IMR-90 (cell line): ENCODE measurements at regions not wholly inside any gene's neighbourhood (a gene's known extent, or its start where the extent isn't known, plus 50 kb on each side); places are given as distances from the start of the nearest gene placed in this dataset.
A peak's percentile ranks its signal among the peaks of the same experiment; 100 is the strongest.

Experiments used
- ATAC-seq: fragments of 200-7000 bp; cut with Tn5 transposase; 2 replicates; pipeline ENCODE4 v1.9.1; 2020; ENCODE audit warnings: low read depth, mild to moderate bottlenecking, moderate library complexity
- BruUV-seq: library from RNA; stranded (reverse); fragments of 400-500 nt; replicated peaks from 2 replicates; lab custom pipeline; 2021; lab: Mats Ljungman, UMichigan
- CTCF ChIA-PET: fragments of 300-600 bp; formaldehyde crosslinking; extraction: SDS; loops from one replicate; lab custom pipeline; 2021; ENCODE audit warnings: antibody characterized with exemption; lab: Yijun Ruan, JAX
- POLR2A ChIA-PET: fragments of 300-600 bp; sonication (Branson Sonifier 250); formaldehyde crosslinking; loops from one replicate; lab custom pipeline; 2022; ENCODE audit warnings: antibody characterized with exemption; ENCODE audit not compliant: unreplicated experiment; lab: Charles Lee
- DNase-seq: peaks from one replicate; pipeline ENCODE4 v3.0.0; 2013
- H2AFZ ChIP-seq: replicated peaks from 2 replicates; pipeline ENCODE3; 2013; ENCODE audit warnings: low read length, mild to moderate bottlenecking; ENCODE audit not compliant: poor library complexity
- H2AK5ac ChIP-seq: 2 replicates; pipeline ENCODE4 v1.6.1; 2013; ENCODE audit warnings: low read depth, low read length, inconsistent platforms
- H2AK9ac ChIP-seq: replicated peaks from 2 replicates; pipeline ENCODE3; 2013; ENCODE audit warnings: mild to moderate bottlenecking, low read depth, low read length, moderate library complexity; ENCODE audit not compliant: poor library complexity
- H2BK120ac ChIP-seq: 2 replicates; pipeline ENCODE4 v1.6.1; 2013; ENCODE audit warnings: low read depth, low read length, inconsistent platforms
- H2BK15ac ChIP-seq: 3 replicates; pipeline ENCODE4 v1.6.1; 2013; ENCODE audit warnings: low read depth, low read length, inconsistent platforms
- H2BK20ac ChIP-seq: 2 replicates; pipeline ENCODE4 v1.6.1; 2013; ENCODE audit warnings: low read depth, mild to moderate bottlenecking, inconsistent platforms, low read length, moderate library complexity
- H2BK5ac ChIP-seq: 2 replicates; pipeline ENCODE4 v1.6.1; 2013; ENCODE audit warnings: mild to moderate bottlenecking, low read depth, low read length, inconsistent platforms; ENCODE audit not compliant: poor library complexity, severe bottlenecking
- H3K14ac ChIP-seq: replicated peaks from 2 replicates; pipeline ENCODE4 v1.6.1; 2013; ENCODE audit warnings: low read depth, low read length, inconsistent platforms
- H3K18ac ChIP-seq: 2 replicates; pipeline ENCODE4 v1.6.1; 2013; ENCODE audit warnings: low read depth, low read length, control low read depth
- H3K23ac ChIP-seq: 2 replicates; pipeline ENCODE4 v1.6.1; 2013; ENCODE audit warnings: low read depth, low read length, inconsistent platforms
- H3K27ac ChIP-seq: 2 replicates; pipeline ENCODE4 v1.5.1; 2013; ENCODE audit warnings: mild to moderate bottlenecking, control low read depth, low read length; ENCODE audit not compliant: insufficient read depth
- H3K27me3 ChIP-seq: 2 replicates; pipeline ENCODE4 v1.6.1; 2013; ENCODE audit warnings: low read length; ENCODE audit not compliant: control insufficient read depth, insufficient read depth
- H3K36me3 ChIP-seq: 2 replicates; pipeline ENCODE4 v1.6.1; 2013; ENCODE audit warnings: low read length, mixed read lengths; ENCODE audit not compliant: control insufficient read depth, insufficient read depth
- H3K4ac ChIP-seq: 2 replicates; pipeline ENCODE4 v1.6.1; 2013; ENCODE audit warnings: low read depth, low read length, inconsistent platforms
- H3K4me1 ChIP-seq: 2 replicates; pipeline ENCODE4 v1.6.1; 2013; ENCODE audit warnings: low read length, mixed read lengths; ENCODE audit not compliant: control insufficient read depth, insufficient read depth
- H3K4me2 ChIP-seq: 2 replicates; pipeline ENCODE4 v1.6.1; 2013; ENCODE audit warnings: low read depth, mild to moderate bottlenecking, control low read depth, low read length, moderate library complexity
- H3K4me3 ChIP-seq: 2 replicates; pipeline ENCODE4 v1.5.1; 2013; ENCODE audit warnings: low read depth, mild to moderate bottlenecking, control low read depth, low read length, moderate library complexity; ENCODE audit not compliant: insufficient read depth
- H3K56ac ChIP-seq: 2 replicates; pipeline ENCODE4 v1.6.1; 2013; ENCODE audit warnings: low read length, inconsistent platforms; ENCODE audit not compliant: insufficient read depth; ENCODE audit errors: extremely low read depth
- H3K79me1 ChIP-seq, 2 experiments: 2 replicates each; pipeline ENCODE4 v1.6.1; 2013; ENCODE audit warnings: low read length in 2 of 2, inconsistent platforms in 1 of 2, low read depth in 1 of 2
- H3K9ac ChIP-seq: 2 replicates; pipeline ENCODE4 v1.6.1; 2013; ENCODE audit warnings: low read depth, low read length, control low read depth
- H3K9me1 ChIP-seq: 2 replicates; pipeline ENCODE4 v1.6.1; 2013; ENCODE audit warnings: low read length, inconsistent platforms; ENCODE audit not compliant: insufficient read depth
- H3K9me3 ChIP-seq: 2 replicates; pipeline ENCODE4 v1.6.1; 2013; ENCODE audit warnings: low read length; ENCODE audit not compliant: control insufficient read depth, insufficient read depth
- H4K20me1 ChIP-seq: 2 replicates; pipeline ENCODE4 v1.6.1; 2013; ENCODE audit warnings: low read length, inconsistent platforms; ENCODE audit not compliant: insufficient read depth
- H4K5ac ChIP-seq: 2 replicates; pipeline ENCODE4 v1.6.1; 2013; ENCODE audit warnings: mild to moderate bottlenecking, low read depth, low read length, control low read depth
- H4K8ac ChIP-seq, 2 experiments: 2 replicates each; pipeline ENCODE4 v1.6.1; 2013; ENCODE audit warnings: low read depth in 2 of 2, low read length in 2 of 2, control low read depth in 1 of 2, inconsistent platforms in 1 of 2
- H4K91ac ChIP-seq: 2 replicates; pipeline ENCODE4 v1.6.1; 2013; ENCODE audit warnings: low read depth, low read length, inconsistent platforms; ENCODE audit not compliant: insufficient read depth
- BHLHE40 ChIP-seq: fragments of 150-350 bp; IDR thresholded peaks from 2 replicates; pipeline ENCODE4 v1.6.1; 2016; ENCODE audit warnings: mild to moderate bottlenecking, low read depth, low read length
- MAFK ChIP-seq: IDR thresholded peaks from 2 replicates; pipeline ENCODE4 v1.6.1; 2012; ENCODE audit warnings: low read depth, low read length, improper control_type of control experiment
- WGBS, 2 experiments: methylation state at CpG; one replicate each; pipeline versions ENCODE4 v1.1.5 to v1.1.7; 2013; ENCODE audit warnings: missing lambda C conversion rate in 2 of 2; ENCODE audit not compliant: insufficient read length in 1 of 2; ENCODE audit errors: extremely low coverage in 2 of 2; 5-methylcytosine and 5-hydroxymethylcytosine counted together
- dilution Hi-C: fragments of 300-500 bp; cut with HindIII; formaldehyde crosslinking; loops from one replicate; pipeline ENCODE4 v1.14.3; 2018; ENCODE audit warnings: low sequenced_read_pairs; ENCODE audit not compliant: unreplicated experiment
- in situ Hi-C: fragments of 300-500 bp; cut with MboI; formaldehyde crosslinking; loops from 3 replicates; pipeline ENCODE4 v1.14.3; 2019; ENCODE audit warnings: low sequenced_read_pairs, inconsistent platforms, mixed read lengths
- intact Hi-C: fragments of 100-400 bp; cut with micrococcal nuclease; formaldehyde crosslinking; loops from 2 replicates; pipeline ENCODE4 v1.10.0; 2022

DNA sequence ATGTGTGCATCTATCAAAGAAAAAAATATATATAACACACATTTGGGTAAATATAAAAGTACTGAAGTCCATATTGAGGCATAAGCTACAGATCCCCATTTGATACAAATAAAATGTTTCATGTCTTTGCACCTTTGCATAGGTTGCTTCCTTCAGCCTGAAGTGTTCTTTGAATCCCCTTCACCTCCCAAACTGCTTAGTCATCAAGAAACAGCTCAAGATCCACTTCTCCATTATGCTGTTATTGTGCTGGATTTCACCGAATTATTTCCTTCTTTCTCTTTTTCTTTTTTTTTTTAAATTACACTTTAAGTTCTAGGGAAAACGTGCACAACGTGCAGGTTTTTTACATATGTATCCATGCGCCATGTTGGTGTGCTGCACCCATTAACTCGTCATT lies 419.1 kb downstream of the ENC1 start:
- peaks cover 4% of the 10 kb centered on the region; the same call in 1 of the 2 replicates for H3K9me3 ChIP-seq
- no TSS peak for BruUV-seq
- H2BK20ac ChIP-seq = no peak overlapping the region
- no peak overlapping the region for H3K9ac ChIP-seq
- TF ChIP-seq MAFK (peak; percentile 86), BHLHE40 (no peak)
- DNase-seq (no peak), ATAC-seq (no peak)
- no peak overlapping the region for H2AFZ ChIP-seq
- no peaks in the 10 kb centered on the region for H3K9me1 ChIP-seq
- no peaks in the 10 kb centered on the region for H4K20me1 ChIP-seq
- no peak overlapping the region for H3K18ac ChIP-seq
- no peak overlapping the region for H4K5ac ChIP-seq
- no peak overlapping the region for H2BK5ac ChIP-seq
- no peak overlapping the region for H3K14ac ChIP-seq
- H3K4ac ChIP-seq = no peak overlapping the region
- dilution Hi-C loops (no loop called here), in situ Hi-C loops (no loop called here), intact Hi-C loops (no loop called here)
- no peak overlapping the region for H3K27ac ChIP-seq
- H3K36me3 ChIP-seq = no peaks in the 10 kb centered on the region
- H3K4me3 ChIP-seq = no peak overlapping the region
- no peak overlapping the region for H3K56ac ChIP-seq
- H4K91ac ChIP-seq = no peak overlapping the region
- no peaks in the 10 kb centered on the region for H3K79me1 ChIP-seq
- H3K23ac ChIP-seq = no peak overlapping the region
- no peak overlapping the region for H2BK120ac ChIP-seq
- no peak overlapping the region for H4K8ac ChIP-seq
- WGBS, 2 experiments = 60% methylated on average over 1 of the region's 5 CpGs; no CpG with 5 or more reads in 1 of the 2 experiments
- peaks cover 5% of the 10 kb centered on the region for H3K27me3 ChIP-seq
- no peak overlapping the region for H2AK9ac ChIP-seq
- H3K4me2 ChIP-seq = no peak overlapping the region
- ChIA-PET CTCF (no interaction called here), POLR2A (no interaction called here)
- no peaks in the 10 kb centered on the region for H3K4me1 ChIP-seq
- H2BK15ac ChIP-seq = no peak overlapping the region
- H2AK5ac ChIP-seq = no peak overlapping the region
